ENCODE measurements at regions not wholly inside any gene's neighbourhood (a gene's known extent, or its start where the extent isn't known, plus 50 kb on each side); places are given as distances from the start of the nearest gene placed in this dataset.

GRCh38 chr22:44639891-44640617 is 62.0 kb upstream of the PRR5 start:
- no peak for TF ChIP-seq POLR2A (IDR thresholded peaks at IDR 0.05; ENCODE audit: low read length)
- TF ChIP-seq GATA1 (IDR thresholded peaks at IDR 0.05; ENCODE audit: low read depth, low read length), result no peak
